AG04450 (cell line): ENCODE measurements at regions not wholly inside any gene's neighbourhood (a gene's known extent, or its start where the extent isn't known, plus 50 kb on each side); places are given as distances from the start of the nearest gene placed in this dataset.

Experiments used
- CTCF ChIA-PET: fragments of 300-600, 350-600 bp; formaldehyde crosslinking; extraction: SDS; loops from one replicate; lab custom pipeline; 2022; ENCODE audit warnings: antibody characterized with exemption, inconsistent platforms; lab: Charles Lee
- POLR2A ChIA-PET: fragments of 350-600 bp; formaldehyde crosslinking; extraction: SDS; loops from one replicate; lab custom pipeline; 2021; ENCODE audit warnings: antibody characterized with exemption, inconsistent platforms; lab: Yijun Ruan, JAX
- DNase-seq: peaks from one replicate; pipeline ENCODE4 v3.0.0-alpha.2; 2011; ENCODE audit warnings: low read depth, low spot score
- H3K27ac ChIP-seq: one replicate; pipeline ENCODE4 v1.5.1; 2012; ENCODE audit warnings: low read depth, low read length, control low read depth
- H3K27me3 ChIP-seq: one replicate; pipeline ENCODE4 v1.6.0; 2012; ENCODE audit warnings: low read length; ENCODE audit not compliant: control insufficient read depth, insufficient read depth
- H3K4me3 ChIP-seq: 2 replicates; pipeline ENCODE4 v1.5.1; 2011; ENCODE audit warnings: mild to moderate bottlenecking, low read depth, low read length, control low read depth
- H3K9me3 ChIP-seq: 2 replicates; pipeline ENCODE4 v1.5.1; 2012; ENCODE audit warnings: low read length; ENCODE audit not compliant: control insufficient read depth, insufficient read depth
- TF ChIP-seq, protein P1 (sequence below): IDR thresholded peaks from 2 replicates; pipeline ENCODE4 v1.5.1; 2011; ENCODE audit warnings: low read depth, low read length, control low read depth, inconsistent platforms

GRCh38 chr2:29990129-29990528 lies 68.7 kb upstream of the ALK start:
- TF ChIP-seq, protein P1, sequence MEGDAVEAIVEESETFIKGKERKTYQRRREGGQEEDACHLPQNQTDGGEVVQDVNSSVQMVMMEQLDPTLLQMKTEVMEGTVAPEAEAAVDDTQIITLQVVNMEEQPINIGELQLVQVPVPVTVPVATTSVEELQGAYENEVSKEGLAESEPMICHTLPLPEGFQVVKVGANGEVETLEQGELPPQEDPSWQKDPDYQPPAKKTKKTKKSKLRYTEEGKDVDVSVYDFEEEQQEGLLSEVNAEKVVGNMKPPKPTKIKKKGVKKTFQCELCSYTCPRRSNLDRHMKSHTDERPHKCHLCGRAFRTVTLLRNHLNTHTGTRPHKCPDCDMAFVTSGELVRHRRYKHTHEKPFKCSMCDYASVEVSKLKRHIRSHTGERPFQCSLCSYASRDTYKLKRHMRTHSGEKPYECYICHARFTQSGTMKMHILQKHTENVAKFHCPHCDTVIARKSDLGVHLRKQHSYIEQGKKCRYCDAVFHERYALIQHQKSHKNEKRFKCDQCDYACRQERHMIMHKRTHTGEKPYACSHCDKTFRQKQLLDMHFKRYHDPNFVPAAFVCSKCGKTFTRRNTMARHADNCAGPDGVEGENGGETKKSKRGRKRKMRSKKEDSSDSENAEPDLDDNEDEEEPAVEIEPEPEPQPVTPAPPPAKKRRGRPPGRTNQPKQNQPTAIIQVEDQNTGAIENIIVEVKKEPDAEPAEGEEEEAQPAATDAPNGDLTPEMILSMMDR: no peak
- ChIA-PET CTCF (no interaction called here), POLR2A (no interaction called here)
- Histone ChIP-seq H3K9me3 (no peaks in the 10 kb centered on the region), H3K27me3 (peaks cover 8% of the 10 kb centered on the region), H3K4me3 (no peak overlapping the region), H3K27ac (no peak overlapping the region)
- no peak for DNase-seq

GRCh38 chr2:29991086-29991485 lies 69.7 kb upstream of the ALK start:
- H3K4me3 ChIP-seq: no peak overlapping the region
- no peak for DNase-seq
- ChIA-PET POLR2A (interaction anchor here (0.6 kb wide), 1 partner anchor 504 kb away, joined by 3 read pairs; no protein-coding TSS in a partner anchor), CTCF (no interaction called here)
- peaks cover 8% of the 10 kb centered on the region for H3K27me3 ChIP-seq
- TF ChIP-seq, protein P1: no peak
- H3K9me3 ChIP-seq: no peaks in the 10 kb centered on the region
- H3K27ac ChIP-seq: no peak overlapping the region

GRCh38 chr2:29995241-29995640 lies 73.9 kb upstream of the ALK start:
- POLR2A ChIA-PET: no interaction called here
- TF ChIP-seq, protein P1: no peak
- H3K4me3 ChIP-seq: no peak overlapping the region
- H3K9me3 ChIP-seq: no peaks in the 10 kb centered on the region
- no peaks in the 10 kb centered on the region for H3K27me3 ChIP-seq
- DNase-seq: no peak
- no peak overlapping the region for H3K27ac ChIP-seq
- CTCF ChIA-PET: no interaction called here

DNA sequence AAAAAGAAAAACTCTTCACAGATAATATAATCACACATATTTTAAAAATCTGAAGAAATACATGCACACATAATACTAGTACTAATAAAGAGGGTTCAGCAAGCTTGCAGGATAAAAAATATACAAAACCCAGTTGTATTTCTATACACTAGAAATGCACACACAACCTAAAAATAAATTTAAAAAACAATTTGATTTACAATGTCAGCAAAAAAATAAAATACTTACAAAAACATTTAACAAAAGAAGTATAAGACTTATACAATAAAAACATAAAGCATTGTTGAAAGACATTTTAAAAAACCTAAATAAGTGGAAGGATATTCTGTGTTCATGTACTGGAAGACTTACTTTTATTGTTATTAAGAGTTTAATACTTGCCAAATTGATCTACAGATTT lies 81.7 kb upstream of the ALK start:
- ChIA-PET CTCF (interaction anchor here (1.0 kb wide), 1 partner anchor 80 kb away, joined by 3 read pairs; no protein-coding TSS in a partner anchor), POLR2A (no interaction called here)
- Histone ChIP-seq H3K4me3 (no peak overlapping the region), H3K27ac (no peak overlapping the region), H3K9me3 (no peaks in the 10 kb centered on the region), H3K27me3 (peaks cover 3% of the 10 kb centered on the region)
- TF ChIP-seq, protein P1: no peak
- DNase-seq: no peak

- TF ChIP-seq, protein P1: no peak
- Histone ChIP-seq H3K4me3 (no peak overlapping the region), H3K9me3 (no peaks in the 10 kb centered on the region), H3K27ac (no peak overlapping the region), H3K27me3 (peaks cover 12% of the 10 kb centered on the region)
- ChIA-PET POLR2A (no interaction called here), CTCF (no interaction called here)
- DNase-seq: no peak
These were observed 101.2 kb upstream of the ALK start for GRCh38 chr2:30022444-30023071.
